Lung microvascular endothelial cell (primary cell): ENCODE measurements at regions not wholly inside any gene's neighbourhood (a gene's known extent, or its start where the extent isn't known, plus 50 kb on each side); places are given as distances from the start of the nearest gene placed in this dataset.
A peak's percentile ranks its signal among the peaks of the same experiment; 100 is the strongest.
"Not testable (repeated sequence)": the region's sequence is repeated elsewhere in the genome, so short reads cannot be mapped to it uniquely, and the experiment has no call there.

Source experiments
- DNase-seq, 2 donors: peaks; one replicate each; pipeline versions ENCODE4 v3.0.0 to v3.0.0-alpha.2; 2010; ENCODE audit warnings: low read depth in 2 of 2

- no peak for DNase-seq
These were observed 176.1 kb downstream of the ISL1 start for GRCh38 chr5:51559339-51559738.

- DNase-seq, result no peak
These were observed 176.8 kb downstream of the ISL1 start for GRCh38 chr5:51559921-51560658.

GRCh38 chr5:51566953-51567352, 183.7 kb downstream of the ISL1 start:
- no peak for DNase-seq

GRCh38 chr5:51567636-51568035, 184.4 kb downstream of the ISL1 start:
- DNase-seq, result no peak

GRCh38 chr5:51573835-51574234, 190.6 kb downstream of the ISL1 start:
- DNase-seq, result no peak

- DNase-seq, result no peak
These were observed 199.7 kb downstream of the ISL1 start for GRCh38 chr5:51582871-51583394.

GRCh38 chr5:51598026-51598425, 214.8 kb downstream of the ISL1 start:
- DNase-seq, result no peak

GRCh38 chr5:51599587-51599986, 216.3 kb downstream of the ISL1 start:
- DNase-seq, result no peak

- DNase-seq, result no peak
These were observed 221.1 kb downstream of the ISL1 start for GRCh38 chr5:51604324-51604723.

GRCh38 chr5:51606921-51607320, 223.7 kb downstream of the ISL1 start:
- DNase-seq, result no peak

- DNase-seq, result no peak
These were observed 235.0 kb downstream of the ISL1 start for GRCh38 chr5:51618234-51618633.

- no peak for DNase-seq
These were observed 237.9 kb downstream of the ISL1 start for GRCh38 chr5:51621156-51621555.

GRCh38 chr5:51622161-51622790, 239.0 kb downstream of the ISL1 start:
- no peak for DNase-seq

GRCh38 chr5:51625224-51625968, 242.1 kb downstream of the ISL1 start:
- no peak for DNase-seq

GRCh38 chr5:51632027-51632426, 248.8 kb downstream of the ISL1 start:
- DNase-seq, result no peak

- DNase-seq, result peak in 1 of 2 donors; percentile 1
These were observed 249.5 kb downstream of the ISL1 start for GRCh38 chr5:51632793-51633192.

- DNase-seq, result not testable (repeated sequence)
These were observed 253.7 kb downstream of the ISL1 start for GRCh38 chr5:51636973-51637372.

GRCh38 chr5:51644976-51645375, 261.7 kb downstream of the ISL1 start:
- DNase-seq, result no peak

GRCh38 chr5:51646482-51646881, 263.2 kb downstream of the ISL1 start:
- no peak for DNase-seq

GRCh38 chr5:51650824-51651223, 267.6 kb downstream of the ISL1 start:
- no peak for DNase-seq

GRCh38 chr5:51651476-51651875, 268.2 kb downstream of the ISL1 start:
- peak in 1 of 2 donors; percentile 20 for DNase-seq

- DNase-seq, result peak; percentile 1 to 33
These were observed 268.6 kb downstream of the ISL1 start for GRCh38 chr5:51651889-51652288.
